ENCODE measurements at regions not wholly inside any gene's neighbourhood (a gene's known extent, or its start where the extent isn't known, plus 50 kb on each side); places are given as distances from the start of the nearest gene placed in this dataset.

- no peak for TF ChIP-seq CTCF (IDR thresholded peaks at IDR 0.05; ENCODE audit: borderline replicate concordance, extremely low read depth, low read length, poor library complexity, severe bottlenecking)
- no peak for TF ChIP-seq EZH2 (IDR thresholded peaks at IDR 0.05; ENCODE audit: borderline replicate concordance, low read depth, low read length, severe bottlenecking)
Observed at GRCh38 chr9:96140296-96141127, 161.5 kb downstream of the HSD17B3 start.

All from DND-41 (cell line).